GM19238 (cell line): ENCODE measurements at regions not wholly inside any gene's neighbourhood (a gene's known extent, or its start where the extent isn't known, plus 50 kb on each side); places are given as distances from the start of the nearest gene placed in this dataset.
A peak's percentile ranks its signal among the peaks of the same experiment; 100 is the strongest.

ENCODE experiments used
- DNase-seq: peaks from one replicate; pipeline ENCODE4 v3.0.0; 2011; ENCODE audit warnings: low spot score; ENCODE audit not compliant: insufficient read length

- no peak for DNase-seq
Measured at GRCh38 chr1:193540511-193540910, 354.1 kb upstream of the B3GALT2 start.

GRCh38 chr1:193539731-193540459, 353.5 kb upstream of the B3GALT2 start:
- DNase-seq: no peak

GRCh38 chr1:193538680-193539079, 352.3 kb upstream of the B3GALT2 start:
- DNase-seq: no peak

- no peak for DNase-seq
Measured at GRCh38 chr1:193538003-193538354, 351.6 kb upstream of the B3GALT2 start.

GRCh38 chr1:193537266-193538002, 351.0 kb upstream of the B3GALT2 start:
- DNase-seq: peak; percentile 12

- no peak for DNase-seq
Measured at GRCh38 chr1:193533853-193534252, 347.4 kb upstream of the B3GALT2 start.

GRCh38 chr1:193525917-193526710, 339.7 kb upstream of the B3GALT2 start:
- no peak for DNase-seq

GRCh38 chr1:193525411-193525810, 339.0 kb upstream of the B3GALT2 start:
- no peak for DNase-seq

- no peak for DNase-seq
Measured at GRCh38 chr1:193524616-193525015, 338.2 kb upstream of the B3GALT2 start.

GRCh38 chr1:193524021-193524420, 337.6 kb upstream of the B3GALT2 start:
- DNase-seq: no peak

- DNase-seq: no peak
Measured at GRCh38 chr1:193520472-193520871, 334.1 kb upstream of the B3GALT2 start.

- DNase-seq: no peak
Measured at GRCh38 chr1:193519922-193520321, 333.5 kb upstream of the B3GALT2 start.

- DNase-seq: no peak
Measured at GRCh38 chr1:193516755-193517388, 330.5 kb upstream of the B3GALT2 start.

- DNase-seq: no peak
Measured at GRCh38 chr1:193514397-193514796, 328.0 kb upstream of the B3GALT2 start.

- DNase-seq: no peak
Measured at GRCh38 chr1:193513032-193513431, 326.6 kb upstream of the B3GALT2 start.

- DNase-seq: no peak
Measured at GRCh38 chr1:193504920-193505319, 318.5 kb upstream of the B3GALT2 start.

- no peak for DNase-seq
Measured at GRCh38 chr1:193498088-193498655, 311.8 kb upstream of the B3GALT2 start.

- no peak for DNase-seq
Measured at GRCh38 chr1:193494368-193494767, 308.0 kb upstream of the B3GALT2 start.

GRCh38 chr1:193489191-193489590, 302.8 kb upstream of the B3GALT2 start:
- no peak for DNase-seq

GRCh38 chr1:193487722-193488121, 301.3 kb upstream of the B3GALT2 start:
- no peak for DNase-seq

GRCh38 chr1:193486671-193487229, 300.3 kb upstream of the B3GALT2 start:
- DNase-seq: no peak
